T-cell (primary cell): ENCODE measurements at regions not wholly inside any gene's neighbourhood (a gene's known extent, or its start where the extent isn't known, plus 50 kb on each side); places are given as distances from the start of the nearest gene placed in this dataset.

ENCODE experiments used
- ATAC-seq, 4 experiments: fragments of 200-7000 bp in 3 of 4; fragments of 150-1000 bp in 1 of 4; cut with Tn5 transposase; replicated peaks in 1 of 4; 1 replicate in 3 of 4; 2 replicates in 1 of 4; pipeline ENCODE4 v1.10.0; 2021; ENCODE audit warnings: moderate library complexity in 3 of 4, mild to moderate bottlenecking in 2 of 4, moderate number of reproducible peaks in 1 of 4
- CTCF ChIA-PET, 2 donors: fragments of 300-600 bp; sonication (Branson Sonifier 250); formaldehyde crosslinking; loops; one replicate each; lab custom pipeline; 2022; ENCODE audit warnings: antibody characterized with exemption in 2 of 2; lab: Charles Lee
- POLR2A ChIA-PET, 2 donors: fragments of 300-600 bp; sonication (Branson Sonifier 250); formaldehyde crosslinking; loops; one replicate each; lab custom pipeline; 2022; ENCODE audit warnings: antibody characterized with exemption in 2 of 2; lab: Charles Lee
- DNase-seq, 35 experiments: peaks; one replicate each; pipeline versions ENCODE4 v3.0.0 to v3.0.0-alpha.2; 2013 to 2023
- H3K27ac ChIP-seq: one replicate; pipeline ENCODE4 v1.5.1; 2013; ENCODE audit warnings: low read length
- H3K27me3 ChIP-seq, 2 experiments: replicated peaks in 1 of 2; 1 replicate in 1 of 2; 2 replicates in 1 of 2; pipeline versions ENCODE4 v1.6.1 to v1.7.0; 2013; ENCODE audit warnings: low read length in 1 of 2, mixed read lengths in 1 of 2; ENCODE audit not compliant: control insufficient read depth in 2 of 2, insufficient read depth in 2 of 2; ENCODE audit errors: extremely low read depth in 1 of 2
- H3K36me3 ChIP-seq, 2 donors: 1 replicate in 1 of 2; 2 replicates in 1 of 2; pipeline versions ENCODE4 v1.6.1 to v1.7.0; 2013; ENCODE audit warnings: low read length in 1 of 2; ENCODE audit not compliant: control insufficient read depth in 2 of 2, insufficient read depth in 1 of 2; ENCODE audit errors: extremely low read depth in 1 of 2
- H3K4me1 ChIP-seq, 2 experiments: 1 replicate in 1 of 2; 2 replicates in 1 of 2; pipeline versions ENCODE4 v1.6.1 to v1.7.0; 2013; ENCODE audit warnings: low read length in 2 of 2, mixed read lengths in 1 of 2; ENCODE audit not compliant: insufficient read depth in 2 of 2, control insufficient read depth in 1 of 2; ENCODE audit errors: extremely low read depth in 1 of 2
- H3K4me3 ChIP-seq, 2 donors: 1 replicate in 1 of 2; 2 replicates in 1 of 2; pipeline versions ENCODE4 v1.5.1 to v1.7.0; 2013; ENCODE audit warnings: mild to moderate bottlenecking in 2 of 2, low read length in 1 of 2, moderate library complexity in 1 of 2; ENCODE audit not compliant: control insufficient read depth in 1 of 2; ENCODE audit errors: extremely low read depth in 1 of 2
- H3K9me3 ChIP-seq: 2 replicates; pipeline ENCODE4 v1.7.0; 2013
- H3K27ac Mint-ChIP-seq, 2 donors: one replicate each; pipeline ENCODE4 v1.8.0; 2020 to 2021; ENCODE audit warnings: mild to moderate bottlenecking in 2 of 2, mixed read lengths in 2 of 2
- H3K27me3 Mint-ChIP-seq, 2 donors: one replicate each; pipeline ENCODE4 v1.8.0; 2021 to 2022; ENCODE audit warnings: mixed read lengths in 2 of 2
- H3K36me3 Mint-ChIP-seq: one replicate; pipeline ENCODE4 v1.8.0; 2021; ENCODE audit warnings: mixed read lengths
- H3K4me1 Mint-ChIP-seq, 3 donors: one replicate each; pipeline ENCODE4 v1.8.0; 2020 to 2022; ENCODE audit warnings: mixed read lengths in 3 of 3, mild to moderate bottlenecking in 1 of 3
- H3K4me3 Mint-ChIP-seq, 3 donors: one replicate each; pipeline ENCODE4 v1.8.0; 2020 to 2022; ENCODE audit warnings: mild to moderate bottlenecking in 3 of 3, mixed read lengths in 3 of 3, moderate library complexity in 3 of 3
- H3K9me3 Mint-ChIP-seq, 3 donors: one replicate each; pipeline ENCODE4 v1.8.0; 2020 to 2022; ENCODE audit warnings: mixed read lengths in 3 of 3
- WGBS: methylation state at CpG from one replicate; pipeline ENCODE4 v1.1.5; 2013; ENCODE audit warnings: missing lambda C conversion rate; ENCODE audit not compliant: insufficient coverage; 5-methylcytosine and 5-hydroxymethylcytosine counted together

- no peaks in the 10 kb centered on the region for H3K27me3 ChIP-seq
- DNase-seq (no peak), ATAC-seq (no peak)
- POLR2A ChIA-PET: no interaction called here
- Mint-ChIP-seq H3K27me3 (no peaks in the 10 kb centered on the region), H3K9me3 (peaks cover 12 to 21% (median 18%) of the 10 kb centered on the region in 3 donors), H3K27ac (no peak overlapping the region), H3K4me3 (no peak overlapping the region), H3K4me1 (no peaks in the 10 kb centered on the region), H3K36me3 (no peaks in the 10 kb centered on the region)
- H3K4me1 ChIP-seq: no peaks in the 10 kb centered on the region
- H3K36me3 ChIP-seq: no peaks in the 10 kb centered on the region
- no peak overlapping the region for H3K4me3 ChIP-seq
- CTCF ChIA-PET: no interaction called here
- H3K27ac ChIP-seq: no peak overlapping the region
- H3K9me3 ChIP-seq: peaks cover 3% of the 10 kb centered on the region
Measured at GRCh38 chr6:81633391-81633790, 119.1 kb downstream of the TENT5A start.

DNA sequence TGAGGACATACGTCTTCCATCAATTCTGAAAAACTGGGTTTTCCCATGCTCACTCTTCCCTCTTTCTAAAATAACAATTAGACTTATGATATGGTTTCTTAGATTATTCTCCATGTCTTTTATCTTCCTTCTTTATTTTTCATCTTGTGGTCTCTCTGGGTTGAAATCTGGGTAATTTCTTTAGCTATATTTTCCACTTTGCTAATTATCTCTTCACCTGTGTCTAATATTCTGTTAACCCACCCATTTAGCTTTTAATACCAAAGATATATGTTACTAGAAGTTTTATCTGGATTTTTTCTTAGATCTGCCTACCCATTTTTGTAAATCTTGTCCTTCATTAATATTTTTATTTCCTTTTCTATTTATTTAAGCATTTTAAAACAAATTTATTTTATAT, 121.8 kb downstream of the TENT5A start:
- no peaks in the 10 kb centered on the region for H3K9me3 ChIP-seq
- no peaks in the 10 kb centered on the region for H3K36me3 ChIP-seq
- ATAC-seq (no peak), DNase-seq (no peak)
- CTCF ChIA-PET: no interaction called here
- Mint-ChIP-seq H3K9me3 (peaks cover 12 to 21% (median 14%) of the 10 kb centered on the region in 3 donors), H3K4me1 (no peaks in the 10 kb centered on the region), H3K4me3 (no peak overlapping the region), H3K36me3 (no peaks in the 10 kb centered on the region), H3K27ac (no peak overlapping the region), H3K27me3 (no peaks in the 10 kb centered on the region)
- no peaks in the 10 kb centered on the region for H3K4me1 ChIP-seq
- no peak overlapping the region for H3K4me3 ChIP-seq
- no CpG with 5 or more reads among the region's 1 CpG for WGBS
- no peaks in the 10 kb centered on the region for H3K27me3 ChIP-seq
- H3K27ac ChIP-seq: no peak overlapping the region
- POLR2A ChIA-PET: no interaction called here

GRCh38 chr6:81625216-81625615, 127.3 kb downstream of the TENT5A start:
- no peaks in the 10 kb centered on the region for H3K4me1 Mint-ChIP-seq

DNA sequence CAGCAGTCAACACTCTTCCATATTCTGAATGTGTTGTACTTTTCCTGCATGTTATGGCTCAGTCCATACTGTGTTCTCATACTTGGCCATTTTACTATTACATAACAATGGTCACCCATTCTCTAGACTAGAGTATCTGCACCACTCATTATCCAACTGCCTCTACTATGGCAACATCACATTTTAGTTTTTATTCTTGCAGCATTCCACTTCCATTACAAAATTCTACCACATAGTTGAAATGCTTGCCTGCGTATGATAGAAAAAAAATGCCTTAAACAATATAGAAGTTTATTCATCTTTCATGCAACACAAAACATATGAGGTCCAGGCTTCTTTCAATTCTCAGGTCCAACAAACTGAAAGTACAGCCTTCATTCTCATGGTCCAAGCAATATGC, 128.0 kb downstream of the TENT5A start:
- no peaks in the 10 kb centered on the region for H3K36me3 Mint-ChIP-seq
- no peak overlapping the region for H3K27ac Mint-ChIP-seq
- H3K4me1 ChIP-seq: no peaks in the 10 kb centered on the region
- no peaks in the 10 kb centered on the region for H3K27me3 ChIP-seq
- WGBS: no CpG with 5 or more reads among the region's 1 CpG
- ATAC-seq: no peak
- H3K4me3 ChIP-seq: no peak overlapping the region
- peaks cover 5 to 14% (median 6%) of the 10 kb centered on the region in 3 donors for H3K9me3 Mint-ChIP-seq
- no peak overlapping the region for H3K27ac ChIP-seq
- H3K4me3 Mint-ChIP-seq: no peak overlapping the region
- H3K36me3 ChIP-seq: no peaks in the 10 kb centered on the region
- H3K9me3 ChIP-seq: peaks cover 2% of the 10 kb centered on the region
- ChIA-PET POLR2A (no interaction called here), CTCF (no interaction called here)
- H3K27me3 Mint-ChIP-seq: no peaks in the 10 kb centered on the region
- no peak for DNase-seq
- H3K4me1 Mint-ChIP-seq: no peaks in the 10 kb centered on the region

More at GRCh38 chr6:81625216-81625615, 127.3 kb downstream of the TENT5A start:
- H3K4me3 ChIP-seq: no peak overlapping the region
- no CpG with 5 or more reads among the region's 1 CpG for WGBS
- Mint-ChIP-seq H3K36me3 (no peaks in the 10 kb centered on the region), H3K4me3 (no peak overlapping the region), H3K27ac (no peak overlapping the region), H3K9me3 (peaks cover 5 to 14% (median 6%) of the 10 kb centered on the region in 3 donors), H3K27me3 (no peaks in the 10 kb centered on the region)
- no peak overlapping the region for H3K27ac ChIP-seq
- ATAC-seq (no peak), DNase-seq (no peak)
- POLR2A ChIA-PET: no interaction called here
- no peaks in the 10 kb centered on the region for H3K27me3 ChIP-seq
- H3K4me1 ChIP-seq: no peaks in the 10 kb centered on the region
- H3K9me3 ChIP-seq: peaks cover 2% of the 10 kb centered on the region
- CTCF ChIA-PET: no interaction called here
- no peaks in the 10 kb centered on the region for H3K36me3 ChIP-seq

GRCh38 chr6:81623106-81623759, 129.2 kb downstream of the TENT5A start:
- Histone ChIP-seq H3K9me3 (peaks cover 2% of the 10 kb centered on the region), H3K4me1 (no peaks in the 10 kb centered on the region), H3K36me3 (no peaks in the 10 kb centered on the region), H3K27ac (no peak overlapping the region), H3K27me3 (no peaks in the 10 kb centered on the region), H3K4me3 (no peak overlapping the region)
- ChIA-PET CTCF (no interaction called here), POLR2A (no interaction called here)
- Mint-ChIP-seq H3K4me3 (no peak overlapping the region), H3K9me3 (peaks cover 4 to 11% (median 5%) of the 10 kb centered on the region in 3 donors), H3K27me3 (no peaks in the 10 kb centered on the region), H3K4me1 (no peaks in the 10 kb centered on the region), H3K27ac (no peak overlapping the region), H3K36me3 (no peaks in the 10 kb centered on the region)
- DNase-seq (no peak), ATAC-seq (no peak)

DNA sequence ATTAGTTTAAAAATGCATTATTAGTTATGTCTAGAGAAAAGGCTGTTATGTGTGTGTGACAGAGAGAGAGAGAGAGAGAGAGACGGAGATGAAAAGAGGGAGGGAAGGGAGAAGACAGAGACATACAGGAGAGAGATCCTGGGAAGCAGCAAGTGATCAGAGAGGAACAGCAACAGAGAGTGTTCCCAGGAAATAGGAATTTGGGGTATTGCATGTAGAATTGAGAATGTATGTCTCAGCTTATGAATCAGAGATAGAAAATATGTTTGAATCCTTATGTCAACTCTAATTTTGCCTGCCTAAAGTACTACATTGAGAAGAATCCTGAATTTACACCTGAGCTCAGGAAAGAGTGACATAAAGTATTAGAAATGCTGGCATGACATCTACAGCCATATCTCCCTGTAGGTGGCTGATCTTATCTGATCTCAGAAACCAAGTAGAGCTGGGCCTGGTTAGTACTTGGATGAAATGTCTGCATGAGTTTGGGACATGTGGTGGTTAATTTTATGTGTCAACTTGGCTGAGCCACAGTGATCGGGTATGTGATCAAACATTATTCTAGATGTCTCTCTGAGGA, 130.6 kb downstream of the TENT5A start:
- H3K4me3 Mint-ChIP-seq: no peak overlapping the region
- POLR2A ChIA-PET: no interaction called here
- Histone ChIP-seq H3K9me3 (peaks cover 2% of the 10 kb centered on the region), H3K27me3 (no peaks in the 10 kb centered on the region), H3K4me1 (no peaks in the 10 kb centered on the region), H3K27ac (no peak overlapping the region), H3K36me3 (no peaks in the 10 kb centered on the region), H3K4me3 (no peak overlapping the region)
- peaks cover 4 to 11% (median 5%) of the 10 kb centered on the region in 3 donors for H3K9me3 Mint-ChIP-seq
- H3K4me1 Mint-ChIP-seq: no peaks in the 10 kb centered on the region
- H3K36me3 Mint-ChIP-seq: no peaks in the 10 kb centered on the region
- no peak for DNase-seq
- ATAC-seq: no peak
- 73% methylated on average over 1 of the region's 2 CpGs for WGBS
- H3K27me3 Mint-ChIP-seq: no peaks in the 10 kb centered on the region
- CTCF ChIA-PET: no interaction called here
- no peak overlapping the region for H3K27ac Mint-ChIP-seq
